NCI-H2081 treated with DMSO at 0.1 percent for 48 hours (cell line): ENCODE measurements at regions not wholly inside any gene's neighbourhood (a gene's known extent, or its start where the extent isn't known, plus 50 kb on each side); places are given as distances from the start of the nearest gene placed in this dataset.
"Not testable (repeated sequence)": the region's sequence is repeated elsewhere in the genome, so short reads cannot be mapped to it uniquely, and the experiment has no call there.

Source experiments
- DNase-seq: peaks from one replicate; lab custom pipeline; 2025; lab: John Stamatoyannopoulos, UW

- not testable (repeated sequence) for DNase-seq
These were observed 215.0 kb downstream of the STIM2 start for GRCh38 chr4:27075603-27076002.

GRCh38 chr4:27078934-27079455, 218.4 kb downstream of the STIM2 start:
- DNase-seq: no peak

GRCh38 chr4:27081675-27082586, 221.3 kb downstream of the STIM2 start:
- no peak for DNase-seq

GRCh38 chr4:27082776-27083175, 222.1 kb downstream of the STIM2 start:
- no peak for DNase-seq

- no peak for DNase-seq
These were observed 224.2 kb downstream of the STIM2 start for GRCh38 chr4:27084685-27085361.

GRCh38 chr4:27085396-27085795, 224.8 kb downstream of the STIM2 start:
- no peak for DNase-seq

GRCh38 chr4:27087306-27088045, 226.8 kb downstream of the STIM2 start:
- DNase-seq: no peak

- DNase-seq: no peak
These were observed 227.8 kb downstream of the STIM2 start for GRCh38 chr4:27088491-27088890.

GRCh38 chr4:27089186-27089585, 228.5 kb downstream of the STIM2 start:
- no peak for DNase-seq

GRCh38 chr4:27090406-27090805, 229.8 kb downstream of the STIM2 start:
- DNase-seq: no peak

- DNase-seq: no peak
These were observed 233.6 kb downstream of the STIM2 start for GRCh38 chr4:27094224-27094623.

- DNase-seq: peak; percentile 50
These were observed 234.1 kb downstream of the STIM2 start for GRCh38 chr4:27094783-27095182.

- DNase-seq: no peak
These were observed 235.6 kb downstream of the STIM2 start for GRCh38 chr4:27096142-27096824.

GRCh38 chr4:27098034-27098433, 237.4 kb downstream of the STIM2 start:
- DNase-seq: no peak

- DNase-seq: no peak
These were observed 240.1 kb downstream of the STIM2 start for GRCh38 chr4:27100713-27101112.

GRCh38 chr4:27101126-27101525, 240.5 kb downstream of the STIM2 start:
- no peak for DNase-seq

GRCh38 chr4:27101561-27101960, 240.9 kb downstream of the STIM2 start:
- DNase-seq: no peak

GRCh38 chr4:27111627-27112026, 251.0 kb downstream of the STIM2 start:
- DNase-seq: no peak

- no peak for DNase-seq
These were observed 251.9 kb downstream of the STIM2 start for GRCh38 chr4:27112587-27112986.

GRCh38 chr4:27115221-27115620, 254.6 kb downstream of the STIM2 start:
- DNase-seq: no peak

- no peak for DNase-seq
These were observed 256.8 kb downstream of the STIM2 start for GRCh38 chr4:27117453-27117852.

- no peak for DNase-seq
These were observed 258.6 kb downstream of the STIM2 start for GRCh38 chr4:27119239-27119638.
